Fibroblast of skin of abdomen (primary cell): ENCODE measurements at regions not wholly inside any gene's neighbourhood (a gene's known extent, or its start where the extent isn't known, plus 50 kb on each side); places are given as distances from the start of the nearest gene placed in this dataset.
"Not testable (repeated sequence)": the region's sequence is repeated elsewhere in the genome, so short reads cannot be mapped to it uniquely, and the experiment has no call there.

ENCODE experiments used
- DNase-seq: peaks from one replicate; pipeline ENCODE4 v3.0.0-alpha.2; 2013

DNA sequence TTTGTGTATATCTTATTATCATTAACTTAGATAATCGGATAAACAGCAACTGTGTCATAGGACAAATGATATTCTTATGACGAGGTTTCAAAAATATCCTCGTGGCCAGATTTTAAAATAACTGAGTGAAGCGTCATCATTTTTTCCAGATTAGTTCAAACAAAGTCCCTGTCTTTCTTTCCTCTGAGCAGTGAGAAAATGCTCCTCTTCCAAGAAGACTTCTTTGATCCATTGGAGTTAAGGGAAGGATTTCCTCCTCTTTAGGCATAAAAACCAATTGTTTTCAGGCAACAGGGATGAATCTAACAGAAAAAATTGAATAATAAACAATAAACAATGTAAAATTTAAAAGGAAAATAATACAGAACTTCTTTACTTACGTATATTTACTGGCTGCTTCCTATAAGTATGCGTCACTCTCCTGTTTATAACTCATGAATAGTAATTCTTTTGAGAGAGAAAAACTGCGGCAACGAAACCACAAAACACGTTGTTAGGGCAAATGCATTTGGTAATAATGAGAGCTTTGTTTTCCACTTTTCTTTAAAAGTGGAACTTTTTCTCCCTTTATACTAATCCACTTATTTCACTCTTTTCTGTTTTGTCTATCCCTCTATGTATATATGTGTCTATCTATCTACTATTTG is 419.4 kb upstream of the ONECUT1 start:
- no peak for DNase-seq

DNA sequence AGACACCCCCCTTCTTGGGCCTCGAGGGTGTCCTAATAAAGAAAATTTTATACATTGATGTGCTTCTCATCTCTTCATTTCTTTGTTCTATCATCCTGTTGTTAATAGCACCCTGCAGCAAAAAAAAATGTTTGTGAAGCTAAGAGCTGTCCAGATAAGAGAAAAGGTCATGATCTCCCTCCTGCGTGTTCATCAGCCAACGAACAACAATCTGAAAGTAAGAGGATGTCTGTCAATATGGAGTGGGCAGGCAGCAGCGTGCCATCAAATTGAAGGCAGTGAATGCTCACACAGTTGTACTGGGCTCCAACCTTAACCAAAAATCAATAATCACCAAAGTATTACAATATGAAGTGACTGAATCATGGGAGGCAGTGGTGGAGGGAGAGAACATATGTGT is 418.6 kb upstream of the ONECUT1 start:
- DNase-seq, result no peak

DNA sequence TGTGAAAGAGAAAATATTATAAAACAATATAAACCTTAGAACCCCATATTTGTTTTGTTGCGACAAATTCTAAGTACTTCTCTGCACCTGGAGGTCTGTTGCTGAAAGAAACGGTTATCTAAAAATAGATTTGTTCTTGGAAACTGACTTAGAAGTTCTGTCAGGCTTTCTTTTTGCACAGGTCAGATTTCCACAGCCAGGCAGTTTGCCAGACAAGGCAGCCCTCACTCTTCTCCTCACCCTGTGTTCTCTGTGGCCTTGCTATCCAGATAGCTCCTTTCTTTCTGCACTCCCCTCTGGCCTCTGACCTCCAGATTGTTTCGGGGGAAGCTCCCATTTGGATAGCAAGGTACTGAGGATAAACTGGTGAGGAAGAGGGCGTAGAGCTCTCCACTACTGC is 413.3 kb upstream of the ONECUT1 start:
- DNase-seq, result no peak

DNA sequence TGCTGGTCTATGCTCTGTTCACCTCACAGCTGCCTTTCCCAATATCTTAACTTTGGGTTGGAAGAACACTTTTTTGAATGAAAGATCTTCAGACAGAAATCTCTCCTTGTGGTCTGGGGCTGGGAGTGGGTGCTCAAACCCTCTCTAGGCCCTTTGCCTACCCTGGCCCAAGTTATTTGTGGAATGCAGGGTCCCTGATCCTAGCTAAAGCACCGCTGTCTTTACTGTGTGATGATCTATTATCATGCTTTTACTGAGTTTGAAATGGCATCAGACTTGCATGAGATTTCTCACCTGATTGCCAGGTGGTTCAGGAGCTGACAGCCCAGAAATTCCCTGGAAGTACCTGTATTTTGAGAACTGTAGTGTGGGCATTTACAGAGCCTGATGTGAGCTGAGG is 412.7 kb upstream of the ONECUT1 start:
- no peak for DNase-seq

DNA sequence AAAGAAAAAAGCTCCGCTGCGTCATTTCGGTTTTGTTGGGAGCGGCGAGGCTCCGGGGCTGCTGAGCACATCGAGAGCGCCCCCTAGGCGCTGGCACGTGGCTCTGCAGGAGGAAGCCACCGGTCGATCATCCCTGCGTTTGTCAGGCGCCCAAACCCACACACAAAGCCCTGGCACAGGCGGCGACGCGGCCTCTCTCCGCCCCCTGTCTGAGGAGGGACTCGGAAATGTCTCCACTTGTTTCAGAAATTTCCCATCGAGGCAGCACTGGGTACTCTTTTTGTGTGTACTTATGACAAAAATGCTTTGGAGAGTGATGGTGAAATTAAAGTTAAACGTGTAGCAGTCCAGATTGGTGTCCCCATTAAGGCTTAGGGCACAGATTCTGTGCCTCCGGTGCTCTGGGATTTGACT is 407.3 kb upstream of the ONECUT1 start:
- DNase-seq, result peak; percentile 17

DNA sequence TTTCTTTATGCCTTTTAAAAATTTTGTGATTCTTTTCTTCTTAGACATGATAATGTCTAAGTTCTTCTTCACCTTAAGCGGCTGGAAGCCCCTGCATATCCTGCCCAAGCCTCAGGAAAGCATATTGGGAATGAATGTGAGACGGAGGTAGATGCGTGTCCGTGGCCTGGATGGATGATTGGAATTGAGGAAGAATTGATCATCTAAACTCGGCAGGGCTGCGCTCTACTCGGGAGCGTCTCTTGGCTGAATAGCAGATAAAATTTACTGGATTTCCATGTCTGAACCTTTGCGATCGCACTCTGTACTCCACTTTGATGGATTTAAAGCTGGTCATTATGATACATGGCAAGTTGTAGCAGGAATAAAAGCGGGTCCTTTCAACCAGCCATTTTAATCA is 406.7 kb upstream of the ONECUT1 start:
- no peak for DNase-seq

DNA sequence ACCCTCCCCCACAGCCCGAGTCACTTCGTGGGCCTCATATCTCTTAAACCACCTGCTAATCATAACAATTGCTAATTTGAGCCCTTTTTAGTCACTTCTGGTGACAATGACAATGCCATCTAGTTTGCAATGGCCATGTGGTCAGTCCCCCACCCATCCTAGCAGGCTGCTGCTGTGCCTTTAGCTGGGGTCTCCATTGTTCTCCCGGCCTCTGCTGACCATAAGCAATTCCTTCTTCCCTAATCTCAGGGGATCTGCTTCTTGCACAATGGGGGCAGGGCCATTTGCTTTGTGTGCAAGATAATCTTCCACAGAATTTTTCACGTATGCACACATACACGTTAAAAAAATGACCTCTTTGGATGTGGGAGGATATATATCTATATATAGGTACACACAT is 406.1 kb upstream of the ONECUT1 start:
- DNase-seq, result no peak

DNA sequence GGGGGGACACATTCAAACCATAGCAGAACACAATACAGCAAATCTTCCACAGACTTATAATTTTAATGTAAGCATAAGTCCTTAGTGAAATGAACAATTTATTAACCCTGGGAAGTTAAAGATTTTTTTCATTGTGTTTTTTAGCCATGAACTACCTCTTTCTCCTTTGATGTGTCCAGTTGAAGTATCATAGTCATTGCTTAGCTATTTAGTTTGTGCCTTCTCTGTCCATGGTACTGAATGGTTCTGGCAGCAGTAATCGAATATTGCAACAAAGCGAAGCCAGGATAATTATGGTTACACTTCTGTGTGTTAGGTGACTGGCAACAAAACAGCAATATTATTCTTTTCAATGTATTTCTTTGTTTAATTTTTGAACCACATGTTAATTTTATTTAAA is 403.0 kb upstream of the ONECUT1 start:
- DNase-seq, result no peak

DNA sequence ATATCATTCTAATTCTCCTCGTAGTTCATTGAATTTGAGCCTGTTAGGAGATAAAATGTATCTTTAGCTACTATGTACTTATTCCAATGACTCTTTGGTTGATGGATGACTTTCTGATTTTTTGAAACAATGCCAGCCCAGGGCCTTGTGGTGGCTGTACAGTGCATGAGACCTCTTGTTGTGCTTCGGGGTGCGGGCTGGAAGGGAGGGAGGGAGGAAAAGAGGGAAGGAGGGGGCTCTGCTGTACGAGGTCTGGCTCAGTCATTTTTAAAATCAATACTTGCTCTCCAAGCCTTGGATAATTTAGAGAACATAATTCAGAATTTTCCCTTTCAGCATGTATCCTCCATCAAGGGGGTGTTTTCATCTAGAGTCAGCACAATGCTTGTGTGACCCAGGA is 399.7 kb upstream of the ONECUT1 start:
- no peak for DNase-seq

DNA sequence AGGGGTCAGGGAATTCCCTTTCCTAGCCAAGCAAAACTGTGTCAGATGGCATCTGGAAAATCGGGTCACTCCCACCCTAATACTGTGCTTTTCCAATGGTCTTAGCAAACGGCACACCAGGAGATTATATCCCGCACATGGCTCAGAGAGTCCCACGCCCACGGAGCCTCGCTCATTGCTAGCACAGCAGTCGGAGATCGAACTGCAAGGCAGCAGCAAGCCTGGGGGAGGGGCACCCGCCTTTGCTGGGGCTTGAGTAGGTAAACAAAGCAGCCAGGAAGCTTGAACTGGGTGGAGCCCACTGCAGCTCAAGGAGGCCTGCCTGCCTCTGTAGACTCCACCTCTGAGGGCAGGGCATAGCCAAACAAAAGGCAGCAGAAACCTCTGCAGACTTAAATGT is 393.3 kb upstream of the ONECUT1 start:
- not testable (repeated sequence) for DNase-seq

DNA sequence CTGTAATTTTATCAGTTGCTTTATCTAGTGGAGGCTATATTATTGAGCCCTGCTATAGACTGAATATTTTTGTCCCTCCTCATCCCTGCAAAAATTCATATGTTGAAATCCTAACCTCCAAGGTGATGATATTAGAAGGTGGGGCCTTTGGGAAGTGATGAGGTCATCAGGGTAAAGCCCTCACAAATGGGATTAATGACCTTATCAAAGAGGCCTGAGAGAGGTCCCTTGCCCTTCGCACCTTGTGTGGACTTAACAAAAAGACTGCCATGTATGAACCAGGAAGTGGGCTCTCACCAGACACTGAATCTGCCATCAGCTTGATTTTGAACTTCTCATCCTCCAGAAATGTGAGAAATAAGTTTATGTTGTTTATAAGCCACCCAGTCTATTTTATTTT is 381.4 kb upstream of the ONECUT1 start:
- no peak for DNase-seq

DNA sequence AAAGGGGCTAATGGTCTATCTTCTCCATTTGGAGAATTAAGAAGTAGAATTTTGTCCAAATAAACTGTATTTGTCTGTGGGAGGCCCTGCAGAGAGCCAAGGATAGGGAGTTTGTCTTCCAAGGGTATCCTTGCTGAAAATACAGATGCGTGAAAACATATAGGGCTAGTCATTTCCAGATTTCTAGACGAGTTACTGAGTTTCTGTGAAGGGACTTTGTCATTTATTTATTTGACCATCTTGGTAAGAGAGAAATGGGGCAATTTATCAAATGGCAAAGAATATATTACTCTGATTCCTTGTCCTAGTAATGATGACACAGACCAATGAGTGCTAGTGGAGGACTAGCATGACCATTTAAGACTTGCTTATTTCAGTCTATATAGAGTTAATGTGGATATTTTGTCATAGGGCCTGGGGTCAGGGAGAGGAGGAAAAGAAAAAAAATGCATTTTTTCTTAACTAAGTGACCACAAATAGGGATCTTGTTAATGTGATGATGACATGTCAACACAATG is 376.6 kb upstream of the ONECUT1 start:
- DNase-seq, result no peak

DNA sequence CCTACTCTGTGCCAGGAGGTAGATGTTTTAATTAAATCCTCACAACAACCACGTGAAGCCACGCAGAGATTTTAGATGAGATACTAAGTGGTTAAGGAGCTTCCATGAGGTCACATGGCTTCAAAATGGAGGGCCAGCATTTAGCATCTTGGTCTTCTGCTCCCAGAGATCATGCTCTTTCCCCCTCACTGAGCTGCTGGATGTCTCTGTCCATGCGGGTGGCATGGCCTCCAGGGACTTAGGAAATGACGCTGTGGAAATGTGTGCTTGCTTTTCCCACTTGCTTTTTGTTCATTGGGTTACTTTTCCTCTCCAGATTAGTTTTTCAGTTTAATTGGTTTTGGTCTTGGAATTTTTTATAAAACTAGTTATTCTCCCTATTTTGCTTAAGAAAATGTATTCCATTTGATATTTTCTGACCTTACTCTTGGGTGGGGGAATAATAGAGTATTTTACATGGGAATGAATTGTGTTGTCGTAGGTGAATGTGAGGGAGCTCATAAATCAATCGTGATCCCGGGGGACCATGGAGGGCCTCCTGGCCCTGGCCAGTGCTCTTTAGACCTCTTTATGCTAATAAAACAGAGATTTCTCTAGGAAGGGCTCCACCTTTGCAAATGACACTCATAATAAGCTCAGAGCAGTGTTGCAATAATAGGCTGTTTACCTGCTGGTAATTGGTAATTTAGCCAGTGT is 376.0 kb upstream of the ONECUT1 start:
- no peak for DNase-seq

DNA sequence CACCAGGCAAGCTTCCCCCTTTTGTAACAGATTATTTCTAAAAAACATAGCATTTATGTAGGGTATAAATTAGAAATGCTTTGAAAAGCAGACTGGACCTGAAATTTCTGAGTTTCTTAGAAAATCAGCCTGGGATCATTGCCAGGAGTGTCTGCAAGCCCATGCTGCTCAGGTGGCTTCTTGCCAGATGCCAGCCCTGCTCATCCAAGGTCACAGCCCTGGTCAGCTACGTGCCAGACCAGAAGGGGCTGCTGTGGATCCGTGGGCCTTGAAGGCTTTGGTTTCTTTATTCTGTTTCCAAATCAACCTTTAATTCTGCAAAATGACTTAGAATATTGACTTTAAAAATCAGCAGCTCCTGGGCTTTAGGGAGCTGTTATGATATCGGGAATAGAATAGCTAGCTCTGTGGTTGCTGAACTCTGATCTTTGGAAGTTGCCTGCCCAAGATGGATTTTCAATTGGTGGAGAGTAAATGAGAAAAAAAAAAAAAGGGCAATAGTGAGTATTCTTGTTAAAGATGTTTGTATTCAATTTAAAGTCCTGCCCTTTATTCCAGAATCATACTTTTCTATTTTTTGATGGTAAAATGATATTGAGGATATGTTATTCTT is 370.1 kb upstream of the ONECUT1 start:
- no peak for DNase-seq

DNA sequence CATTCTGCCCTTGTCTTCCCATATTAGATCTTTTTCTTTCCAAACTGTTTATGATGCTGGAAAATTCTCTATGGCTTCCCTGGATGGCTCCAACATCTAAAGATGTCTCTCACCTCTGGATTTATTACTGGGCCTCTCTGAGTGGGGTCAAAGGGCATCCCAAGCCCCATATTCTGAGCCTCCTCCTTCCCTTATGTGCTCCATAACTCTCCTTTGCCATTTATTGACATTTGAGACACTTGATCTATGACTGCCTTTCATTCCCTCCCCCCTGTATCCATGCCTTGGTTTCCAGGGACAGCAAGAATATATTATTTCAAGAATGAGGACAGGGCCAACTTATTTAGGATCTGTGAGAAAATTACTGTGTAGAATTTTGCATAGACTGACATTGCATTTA is 369.3 kb upstream of the ONECUT1 start:
- no peak for DNase-seq

DNA sequence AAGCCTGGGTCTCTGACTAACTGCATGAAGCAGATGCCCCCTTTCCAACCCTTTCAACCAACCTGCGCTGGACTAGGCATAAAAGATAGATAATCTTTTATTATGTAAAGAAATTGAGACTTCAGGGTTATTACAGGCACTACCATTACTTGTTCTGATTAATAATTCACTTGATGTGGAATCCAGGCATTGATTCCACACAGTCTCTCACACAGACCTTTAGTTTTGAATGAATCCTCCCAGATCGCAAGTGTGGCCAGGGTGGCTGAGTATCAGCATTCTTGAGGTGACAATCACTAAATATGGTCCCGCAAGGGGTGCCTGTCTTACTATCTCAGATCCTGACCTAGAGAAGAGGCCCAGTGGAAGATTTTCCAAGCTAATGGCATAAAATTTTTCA is 368.9 kb upstream of the ONECUT1 start:
- no peak for DNase-seq

DNA sequence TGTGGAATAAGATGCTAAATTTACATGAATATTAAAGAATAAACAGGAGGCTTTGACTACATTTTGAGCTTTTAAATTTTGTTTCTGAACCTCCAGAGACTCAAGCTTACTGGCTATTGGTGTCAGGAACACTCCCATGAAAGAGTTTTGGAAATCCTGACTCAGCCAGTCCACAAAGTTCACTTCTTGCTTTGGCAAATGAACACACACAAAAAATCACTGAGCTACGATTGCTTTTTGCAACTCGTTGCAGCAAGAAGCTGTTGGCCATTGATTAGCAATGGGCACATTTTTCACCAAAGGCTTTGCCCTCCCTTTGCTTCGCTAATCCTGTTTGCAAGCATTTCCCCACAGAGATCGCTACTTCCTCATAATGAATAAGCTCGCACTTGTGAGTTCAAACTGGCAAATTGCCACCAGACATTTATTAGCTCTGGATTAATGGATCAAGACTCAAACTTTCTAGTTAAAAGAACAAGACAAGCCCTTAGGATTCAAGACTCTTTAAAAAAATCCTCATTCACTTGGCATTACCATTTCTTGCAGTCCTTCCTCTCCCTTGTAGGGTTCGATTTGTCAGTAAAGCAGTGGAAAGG is 343.2 kb upstream of the ONECUT1 start:
- no peak for DNase-seq

DNA sequence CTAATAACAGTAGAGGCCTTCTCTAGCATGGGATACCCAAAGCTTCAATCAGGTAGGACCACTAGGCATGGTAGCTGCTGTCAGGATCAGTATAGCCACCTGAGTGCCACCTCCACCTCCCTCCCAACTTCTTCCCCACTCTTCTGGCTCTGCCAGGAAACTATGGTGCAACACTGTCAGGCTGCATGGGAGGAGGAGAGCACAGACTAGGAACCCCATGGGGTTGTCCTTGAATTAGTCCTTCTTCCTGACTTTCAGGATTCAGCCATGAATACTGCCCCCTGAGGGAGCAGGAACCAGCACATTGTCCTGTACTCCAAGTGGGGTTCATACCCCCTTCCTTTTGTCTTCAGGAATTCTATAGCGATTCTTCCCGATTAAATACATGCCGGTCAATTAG is 340.8 kb upstream of the ONECUT1 start:
- no peak for DNase-seq

DNA sequence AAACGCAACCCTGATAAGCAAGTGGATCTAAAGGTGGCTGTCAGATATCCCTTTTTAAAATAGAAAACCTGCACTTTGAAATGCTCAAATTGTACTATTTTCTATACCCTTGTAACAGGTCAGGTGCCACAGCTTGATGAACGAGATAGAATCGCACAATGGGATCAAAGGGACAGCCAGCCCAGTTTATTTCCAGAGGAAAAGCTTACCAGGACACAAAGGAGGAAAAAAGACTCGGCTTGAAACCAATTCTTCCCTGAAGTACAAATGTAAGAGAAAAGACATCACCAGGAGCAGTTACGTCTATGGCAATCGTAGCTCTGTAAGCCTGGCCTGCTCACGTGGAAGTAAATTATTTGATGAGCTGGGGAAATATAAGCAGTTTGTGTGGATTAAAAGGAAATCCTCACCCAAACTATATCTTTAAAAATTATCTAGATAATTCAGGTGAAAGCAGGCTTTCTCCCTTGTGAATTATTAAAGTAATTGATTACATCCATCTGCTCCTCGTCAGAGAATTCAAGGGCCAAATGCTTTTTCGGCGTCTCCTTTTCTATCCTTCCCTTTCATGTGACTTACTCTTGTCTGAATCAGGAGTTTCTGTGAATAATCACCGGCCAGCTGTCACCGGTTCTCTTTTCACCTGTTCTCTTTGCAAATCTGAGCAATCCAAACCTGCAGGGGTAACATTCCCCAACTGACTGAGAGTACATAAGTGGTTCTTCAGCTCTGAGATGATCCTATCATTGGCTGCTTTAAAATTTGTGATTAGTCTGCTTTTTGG is 339.2 kb upstream of the ONECUT1 start:
- no peak for DNase-seq

DNA sequence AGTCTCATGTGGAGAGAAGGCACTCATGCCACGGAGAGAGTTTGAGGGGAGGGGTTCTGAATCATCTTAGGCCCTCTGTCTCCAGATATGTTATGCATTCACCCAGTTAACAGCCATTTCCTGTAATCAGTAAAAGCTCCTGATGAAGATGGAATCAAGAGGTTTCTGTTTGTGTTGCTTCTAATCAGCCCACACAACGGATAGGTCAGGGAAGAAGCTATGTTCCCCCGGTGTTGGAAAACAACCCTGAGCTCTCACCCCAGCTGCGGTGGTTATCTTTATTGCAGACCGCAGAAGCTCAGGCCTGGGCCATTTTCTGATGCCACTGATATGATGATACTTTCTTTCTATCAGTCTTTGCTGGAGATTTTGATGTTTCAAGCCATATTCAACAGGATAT is 338.5 kb upstream of the ONECUT1 start:
- no peak for DNase-seq

DNA sequence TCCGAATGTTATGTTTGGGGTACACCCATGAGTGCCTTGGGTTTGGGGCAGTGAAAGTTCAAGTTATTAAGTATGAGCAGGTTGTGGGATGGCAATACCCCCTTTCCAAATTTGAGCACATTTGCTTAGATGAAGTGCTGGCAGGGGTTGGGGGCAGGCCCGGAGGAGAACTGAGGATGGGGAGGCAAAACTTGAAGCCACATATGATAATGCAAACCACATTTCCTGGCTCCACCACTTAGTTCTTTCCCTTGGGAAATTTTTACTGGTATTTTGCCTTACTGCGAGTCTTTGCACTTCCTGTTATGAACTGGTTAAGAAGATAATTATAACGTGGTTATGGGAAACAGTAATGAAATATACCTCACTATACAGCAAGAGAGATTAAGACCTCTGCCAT is 336.0 kb upstream of the ONECUT1 start:
- DNase-seq, result no peak

DNA sequence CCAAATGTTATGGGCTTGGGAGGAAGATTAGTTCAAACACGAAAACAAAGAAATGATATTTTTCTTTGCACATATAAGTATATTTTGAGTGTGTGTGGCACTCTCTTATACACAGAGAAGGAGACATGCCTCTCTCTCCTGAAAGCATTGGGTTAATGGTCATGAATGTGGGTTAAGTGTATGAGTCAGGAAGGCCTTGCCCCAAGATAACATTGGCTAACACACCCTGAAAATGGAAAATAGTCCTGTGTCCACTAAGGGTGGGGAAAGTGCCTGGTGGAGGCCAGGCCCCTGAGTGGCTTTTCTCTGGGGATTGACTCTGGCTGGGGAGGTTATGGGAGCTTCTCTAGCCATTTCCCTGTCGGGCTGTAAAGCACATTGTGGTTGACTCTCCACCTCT is 332.7 kb upstream of the ONECUT1 start:
- DNase-seq, result no peak

DNA sequence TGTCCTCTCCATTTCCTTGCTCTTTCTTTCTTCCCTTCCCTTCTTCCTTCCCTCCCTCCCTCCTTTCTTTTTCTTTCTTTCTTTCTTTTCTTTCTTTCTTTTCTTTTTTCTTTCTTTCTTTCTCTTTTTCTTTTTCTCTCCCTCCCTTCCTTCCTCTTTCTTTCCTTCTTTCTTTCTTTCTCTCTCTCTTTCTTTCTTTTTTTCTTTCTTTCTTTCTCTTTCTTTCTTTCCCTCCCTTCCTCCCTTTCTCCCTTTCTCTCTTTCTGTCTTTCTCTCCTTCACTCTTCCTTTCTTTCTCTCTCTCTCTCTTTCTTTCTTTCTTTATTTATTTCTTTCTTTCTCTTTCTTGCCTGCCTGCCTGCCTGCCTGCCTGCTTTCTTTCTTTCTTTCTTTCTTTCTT is 326.8 kb upstream of the ONECUT1 start:
- DNase-seq, result not testable (repeated sequence)
